ENCODE measurements at regions not wholly inside any gene's neighbourhood (a gene's known extent, or its start where the extent isn't known, plus 50 kb on each side); places are given as distances from the start of the nearest gene placed in this dataset.
A peak's percentile ranks its signal among the peaks of the same experiment; 100 is the strongest.

DNA sequence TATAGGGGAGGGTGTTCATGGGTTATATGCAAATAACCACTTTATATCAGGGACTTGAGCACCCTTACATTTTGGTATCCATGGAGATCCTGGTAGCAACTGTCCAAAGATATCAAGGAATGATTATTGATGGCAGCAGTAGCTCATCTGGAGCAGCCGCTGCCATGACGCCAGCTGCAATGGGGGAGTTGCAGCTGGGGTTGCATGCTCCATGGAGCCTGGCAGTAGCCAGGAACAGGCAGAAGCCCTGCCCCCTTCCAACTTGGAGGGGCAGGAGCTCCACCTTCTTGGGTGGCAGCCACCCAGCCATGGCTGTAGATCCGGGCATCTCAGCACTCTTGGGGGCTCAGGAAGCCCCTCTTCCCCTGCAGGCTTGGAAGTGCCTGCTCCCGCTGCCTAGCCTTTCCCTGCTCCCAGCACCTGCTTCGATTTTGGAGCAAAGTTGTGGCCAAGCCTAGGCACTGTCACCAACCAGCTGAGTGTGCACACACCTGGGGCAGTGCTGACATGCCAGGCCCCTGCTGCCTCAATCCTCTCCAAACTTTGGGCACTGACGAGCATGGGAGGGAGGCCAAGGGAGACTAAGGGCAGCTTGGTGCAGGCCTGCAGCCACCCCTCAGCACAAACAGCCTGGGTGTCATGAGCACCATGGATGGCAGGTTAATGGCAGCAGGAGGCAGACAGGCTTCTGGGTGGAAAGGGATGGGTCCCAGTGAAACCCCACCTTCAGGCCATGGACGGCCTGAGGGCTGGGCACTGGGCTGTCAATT is 235.6 kb upstream of the CSNK1A1L start:
- no peak overlapping the region for H3K4me3 ChIP-seq (ENCODE audit: low read length)
- no peaks in the 10 kb centered on the region for H3K4me1 ChIP-seq (ENCODE audit: control insufficient read depth, insufficient read depth, low read length)
- no peak overlapping the region for H3K9ac ChIP-seq (ENCODE audit: low read depth, low read length)
- H3K4me2 ChIP-seq (ENCODE audit: low read length): no peak overlapping the region
- H3K27me3 ChIP-seq (ENCODE audit: control insufficient read depth, insufficient read depth, low read length): no peaks in the 10 kb centered on the region
- no peaks in the 10 kb centered on the region for H3K9me3 ChIP-seq (replicated peaks; ENCODE audit: low read length)
- H3K36me3 ChIP-seq (ENCODE audit: insufficient read depth, low read length): no peaks in the 10 kb centered on the region

DNA sequence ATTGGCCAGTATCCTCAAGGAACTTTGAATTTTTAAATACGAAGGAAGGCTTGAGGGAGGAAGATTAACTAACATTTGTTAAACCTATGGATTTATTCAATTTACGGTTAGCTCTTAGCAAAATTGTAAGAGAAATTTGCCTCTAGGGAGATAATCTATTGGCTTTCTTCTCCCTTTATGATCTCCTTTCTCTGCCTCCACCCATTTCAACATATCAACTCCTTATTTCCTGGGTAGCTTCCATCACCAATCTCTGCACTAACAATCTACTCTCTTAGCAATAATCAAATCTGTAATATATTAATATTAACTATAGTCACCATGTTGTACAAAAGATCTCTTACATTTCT is 233.9 kb upstream of the CSNK1A1L start:
- Histone ChIP-seq H3K9me3 (replicated peaks; ENCODE audit: low read length) (no peaks in the 10 kb centered on the region), H3K27me3 (ENCODE audit: control insufficient read depth, insufficient read depth, low read length) (no peaks in the 10 kb centered on the region), H3K4me2 (ENCODE audit: low read length) (no peak overlapping the region), H3K36me3 (ENCODE audit: insufficient read depth, low read length) (no peaks in the 10 kb centered on the region), H3K4me3 (ENCODE audit: low read length) (no peak overlapping the region), H3K9ac (ENCODE audit: low read depth, low read length) (no peak overlapping the region), H3K4me1 (ENCODE audit: control insufficient read depth, insufficient read depth, low read length) (no peaks in the 10 kb centered on the region)

DNA sequence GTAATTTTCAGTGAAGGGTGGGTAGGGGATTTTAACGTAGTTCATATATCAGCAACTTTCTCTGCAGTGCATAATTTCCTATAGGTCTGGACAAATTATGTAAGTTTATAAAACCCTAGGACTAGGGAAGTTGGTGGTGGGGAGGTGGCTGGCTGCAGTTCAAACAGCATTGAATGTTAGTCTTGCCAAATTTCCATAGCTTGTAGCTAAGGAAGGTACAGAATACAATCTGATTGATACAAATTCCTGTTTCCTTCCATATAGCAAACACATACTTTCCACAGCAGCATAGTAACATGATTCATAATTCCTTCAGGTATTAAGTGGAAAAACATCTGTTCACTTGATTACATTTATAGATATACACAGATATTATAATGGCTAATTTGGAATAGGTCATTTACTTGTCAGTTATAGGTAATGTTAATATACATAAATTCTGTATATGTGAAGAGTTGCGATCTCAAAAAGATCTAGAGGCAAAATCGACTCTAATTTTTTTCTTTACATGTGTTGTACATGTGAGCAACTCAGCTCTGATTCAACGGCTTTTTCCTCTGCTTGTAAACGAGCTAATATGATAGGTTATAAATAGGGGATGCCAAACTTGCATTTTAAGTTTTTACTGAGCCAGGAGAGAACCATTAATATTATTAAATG is 233.4 kb upstream of the CSNK1A1L start:
- no peak overlapping the region for H3K9ac ChIP-seq (ENCODE audit: low read depth, low read length)
- H3K9me3 ChIP-seq (replicated peaks; ENCODE audit: low read length): no peaks in the 10 kb centered on the region
- no peak overlapping the region for H3K4me2 ChIP-seq (ENCODE audit: low read length)
- no peaks in the 10 kb centered on the region for H3K36me3 ChIP-seq (ENCODE audit: insufficient read depth, low read length)
- H3K27me3 ChIP-seq (ENCODE audit: control insufficient read depth, insufficient read depth, low read length): no peaks in the 10 kb centered on the region
- H3K4me3 ChIP-seq (ENCODE audit: low read length): no peak overlapping the region
- H3K4me1 ChIP-seq (ENCODE audit: control insufficient read depth, insufficient read depth, low read length): no peaks in the 10 kb centered on the region

DNA sequence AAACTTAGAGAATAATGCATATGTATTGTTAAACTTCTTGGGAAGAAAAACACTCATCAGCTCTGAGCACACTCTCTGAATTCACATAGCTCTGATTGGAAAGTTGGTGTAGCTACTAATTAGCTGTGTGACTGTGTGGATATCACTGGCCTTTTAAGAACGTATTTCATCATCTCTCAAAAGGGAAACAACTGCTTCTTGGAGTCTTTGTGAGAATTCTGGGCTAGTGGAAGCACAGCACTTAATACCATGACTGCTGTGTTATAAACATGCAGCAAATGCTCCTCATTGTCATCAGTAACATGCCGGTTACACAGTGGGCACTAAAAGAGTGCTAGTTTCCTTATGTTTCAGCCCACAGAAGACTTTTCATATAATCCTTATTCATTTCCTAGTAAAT is 220.9 kb upstream of the CSNK1A1L start:
- Histone ChIP-seq H3K4me3 (ENCODE audit: low read length) (no peak overlapping the region), H3K4me2 (ENCODE audit: low read length) (no peak overlapping the region), H3K4me1 (ENCODE audit: control insufficient read depth, insufficient read depth, low read length) (no peaks in the 10 kb centered on the region), H3K27me3 (ENCODE audit: control insufficient read depth, insufficient read depth, low read length) (no peaks in the 10 kb centered on the region), H3K9me3 (replicated peaks; ENCODE audit: low read length) (no peaks in the 10 kb centered on the region), H3K36me3 (ENCODE audit: insufficient read depth, low read length) (no peaks in the 10 kb centered on the region), H3K9ac (ENCODE audit: low read depth, low read length) (no peak overlapping the region)

DNA sequence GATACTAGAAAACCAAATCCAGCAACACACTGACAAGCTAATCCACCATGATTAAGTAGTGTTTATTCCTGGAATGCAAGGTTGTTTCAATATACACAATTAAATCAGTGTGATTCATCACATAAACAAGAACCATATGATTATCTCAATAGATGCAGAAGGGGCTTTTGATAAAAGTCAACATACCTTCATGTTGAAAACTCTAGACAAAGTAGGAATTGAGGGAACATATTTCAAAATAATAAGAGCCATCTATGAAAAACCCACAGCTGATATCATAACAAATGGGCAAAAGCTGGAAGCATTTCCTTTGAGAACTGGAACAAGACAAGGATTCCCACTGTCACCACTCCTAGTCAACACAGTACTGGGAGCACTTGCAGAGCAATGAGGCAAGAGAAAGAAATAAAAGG is 213.6 kb upstream of the CSNK1A1L start:
- H3K4me3 ChIP-seq (ENCODE audit: low read length): no peak overlapping the region
- no peak overlapping the region for H3K9ac ChIP-seq (ENCODE audit: low read depth, low read length)
- H3K4me1 ChIP-seq (ENCODE audit: control insufficient read depth, insufficient read depth, low read length): no peaks in the 10 kb centered on the region
- H3K9me3 ChIP-seq (replicated peaks; ENCODE audit: low read length): no peaks in the 10 kb centered on the region
- H3K36me3 ChIP-seq (ENCODE audit: insufficient read depth, low read length): no peaks in the 10 kb centered on the region
- H3K4me2 ChIP-seq (ENCODE audit: low read length): no peak overlapping the region
- H3K27me3 ChIP-seq (ENCODE audit: control insufficient read depth, insufficient read depth, low read length): no peaks in the 10 kb centered on the region

DNA sequence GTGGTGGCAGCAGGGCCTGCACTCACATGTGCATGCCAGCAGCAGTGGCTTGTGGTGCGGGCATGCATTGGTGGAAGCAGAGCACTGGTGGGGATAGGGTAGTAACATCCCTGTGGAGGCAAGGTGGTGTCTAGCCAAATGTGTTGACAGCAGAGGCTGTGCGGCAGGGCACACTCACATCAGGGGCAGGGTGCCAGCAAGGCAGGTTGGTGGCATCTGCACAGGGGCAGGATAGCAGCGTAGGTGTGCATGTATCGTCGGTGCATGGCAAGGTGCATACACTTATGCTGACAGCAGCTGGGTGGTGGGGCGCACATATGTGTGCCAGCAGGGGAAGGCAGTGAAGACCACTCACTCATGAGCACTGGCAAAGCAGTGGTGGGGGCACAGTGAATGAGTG is 211.5 kb upstream of the CSNK1A1L start:
- Histone ChIP-seq H3K9me3 (replicated peaks; ENCODE audit: low read length) (no peaks in the 10 kb centered on the region), H3K4me3 (ENCODE audit: low read length) (no peak overlapping the region), H3K4me2 (ENCODE audit: low read length) (no peak overlapping the region), H3K36me3 (ENCODE audit: insufficient read depth, low read length) (no peaks in the 10 kb centered on the region), H3K4me1 (ENCODE audit: control insufficient read depth, insufficient read depth, low read length) (peaks cover 12% of the 10 kb centered on the region), H3K27me3 (ENCODE audit: control insufficient read depth, insufficient read depth, low read length) (no peaks in the 10 kb centered on the region), H3K9ac (ENCODE audit: low read depth, low read length) (no peak overlapping the region)

DNA sequence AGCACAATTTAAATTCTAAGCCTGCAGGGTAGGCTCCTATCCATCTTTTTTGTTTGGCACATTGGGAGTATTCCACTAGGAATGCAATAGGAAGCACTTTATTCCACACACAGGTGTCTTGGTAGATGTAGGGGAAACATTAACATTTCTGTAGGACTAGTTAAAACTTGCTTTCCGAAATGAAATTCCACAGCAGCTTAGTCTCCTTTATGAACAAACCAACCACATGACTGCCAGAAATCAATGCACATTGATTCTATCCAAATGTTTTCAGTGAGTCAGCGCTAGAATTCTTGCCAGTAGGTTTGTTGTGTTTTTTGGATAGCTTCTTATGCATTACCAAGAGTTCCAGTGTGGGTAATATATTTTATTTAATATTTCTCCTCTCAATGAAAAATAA is 207.9 kb upstream of the CSNK1A1L start:
- H3K36me3 ChIP-seq (ENCODE audit: insufficient read depth, low read length): no peaks in the 10 kb centered on the region
- no peaks in the 10 kb centered on the region for H3K9me3 ChIP-seq (replicated peaks; ENCODE audit: low read length)
- H3K4me1 ChIP-seq (ENCODE audit: control insufficient read depth, insufficient read depth, low read length): peaks cover 20% of the 10 kb centered on the region
- H3K4me2 ChIP-seq (ENCODE audit: low read length): peak overlapping the region; percentile 29
- no peaks in the 10 kb centered on the region for H3K27me3 ChIP-seq (ENCODE audit: control insufficient read depth, insufficient read depth, low read length)
- no peak overlapping the region for H3K9ac ChIP-seq (ENCODE audit: low read depth, low read length)
- H3K4me3 ChIP-seq (ENCODE audit: low read length): no peak overlapping the region

DNA sequence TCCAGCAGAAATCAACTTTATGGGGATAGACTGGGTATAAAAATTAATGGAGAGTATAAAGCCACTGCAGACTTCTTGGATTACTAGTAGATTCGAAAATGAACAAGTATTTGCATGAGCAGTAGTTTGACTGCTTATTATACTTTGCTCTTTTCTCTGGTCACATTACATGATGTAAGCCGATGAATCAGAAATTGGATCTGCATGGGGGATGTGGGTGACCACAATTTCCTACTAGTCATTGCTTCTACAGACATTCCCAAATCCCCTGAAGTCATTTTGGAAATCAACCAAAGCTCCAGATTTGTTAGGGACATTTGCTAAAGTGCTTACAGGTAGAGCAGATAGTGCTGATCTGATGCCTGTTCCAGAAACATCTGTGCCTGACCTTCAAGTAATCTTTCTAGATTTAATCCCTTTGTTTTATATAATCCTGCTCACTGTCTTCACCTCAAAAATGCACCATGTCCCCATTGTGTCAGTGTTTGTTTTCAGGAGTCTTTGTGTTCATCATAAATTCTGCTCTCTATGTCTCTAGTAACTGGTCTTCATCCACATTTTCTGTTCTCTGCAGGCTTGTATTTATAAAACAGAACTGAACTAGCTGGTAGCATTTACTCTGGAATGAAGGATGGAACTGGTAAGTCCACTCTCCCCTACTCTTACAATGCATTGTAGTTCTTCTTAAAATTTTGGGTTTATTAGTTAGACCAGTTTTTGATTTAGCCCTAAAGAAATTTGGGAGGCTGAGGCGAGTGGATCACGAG is 201.5 kb upstream of the CSNK1A1L start:
- no peaks in the 10 kb centered on the region for H3K9me3 ChIP-seq (replicated peaks; ENCODE audit: low read length)
- peak overlapping the region; percentile 54 for H3K4me2 ChIP-seq (ENCODE audit: low read length)
- H3K4me1 ChIP-seq (ENCODE audit: control insufficient read depth, insufficient read depth, low read length): peaks cover 28% of the 10 kb centered on the region
- no peaks in the 10 kb centered on the region for H3K36me3 ChIP-seq (ENCODE audit: insufficient read depth, low read length)
- H3K9ac ChIP-seq (ENCODE audit: low read depth, low read length): peak overlapping the region; percentile 61
- no peak overlapping the region for H3K4me3 ChIP-seq (ENCODE audit: low read length)
- no peaks in the 10 kb centered on the region for H3K27me3 ChIP-seq (ENCODE audit: control insufficient read depth, insufficient read depth, low read length)

DNA sequence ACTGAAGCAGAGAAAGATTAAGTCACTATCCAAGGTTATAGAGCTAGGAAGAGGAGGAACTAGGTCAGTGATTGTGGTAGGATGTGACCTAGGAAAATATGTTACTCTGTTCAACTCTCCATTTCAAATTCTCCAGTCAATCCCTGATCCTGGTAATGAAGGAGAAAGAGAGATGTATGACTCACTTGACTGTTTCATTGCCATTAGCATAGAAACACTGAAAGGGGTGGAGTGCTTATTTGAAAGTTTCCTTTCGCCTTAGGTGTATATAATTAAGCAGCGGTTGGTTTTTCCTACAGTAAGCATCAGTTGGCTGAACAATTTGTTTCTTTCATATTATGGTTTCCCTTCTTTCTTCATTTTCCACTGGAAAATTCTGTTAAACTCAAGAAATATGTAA is 198.1 kb upstream of the CSNK1A1L start:
- H3K9ac ChIP-seq (ENCODE audit: low read depth, low read length): no peak overlapping the region
- H3K4me3 ChIP-seq (ENCODE audit: low read length): no peak overlapping the region
- no peaks in the 10 kb centered on the region for H3K27me3 ChIP-seq (ENCODE audit: control insufficient read depth, insufficient read depth, low read length)
- no peaks in the 10 kb centered on the region for H3K36me3 ChIP-seq (ENCODE audit: insufficient read depth, low read length)
- H3K4me1 ChIP-seq (ENCODE audit: control insufficient read depth, insufficient read depth, low read length): peaks cover 19% of the 10 kb centered on the region
- H3K9me3 ChIP-seq (replicated peaks; ENCODE audit: low read length): no peaks in the 10 kb centered on the region
- H3K4me2 ChIP-seq (ENCODE audit: low read length): no peak overlapping the region

DNA sequence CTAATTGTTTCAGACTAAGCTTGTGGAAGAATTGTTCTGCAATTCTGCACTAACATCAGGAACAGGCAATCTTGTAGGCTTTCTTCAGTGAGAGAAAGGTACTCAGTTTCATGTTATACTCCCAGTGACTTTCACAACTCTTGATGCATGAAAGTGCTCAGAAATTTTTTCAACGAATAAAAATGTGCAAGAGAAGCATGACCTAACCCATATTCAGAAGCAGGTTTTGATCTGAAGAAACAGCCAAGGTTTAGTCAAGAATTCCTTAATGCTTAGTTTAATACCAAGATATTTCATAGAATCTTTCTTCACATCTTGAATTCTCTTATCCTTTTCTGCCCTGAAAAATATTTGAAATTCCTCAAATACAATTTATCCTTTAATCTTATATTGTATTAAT is 197.2 kb upstream of the CSNK1A1L start:
- no peaks in the 10 kb centered on the region for H3K36me3 ChIP-seq (ENCODE audit: insufficient read depth, low read length)
- no peak overlapping the region for H3K4me3 ChIP-seq (ENCODE audit: low read length)
- H3K4me1 ChIP-seq (ENCODE audit: control insufficient read depth, insufficient read depth, low read length): peaks cover 18% of the 10 kb centered on the region
- no peaks in the 10 kb centered on the region for H3K9me3 ChIP-seq (replicated peaks; ENCODE audit: low read length)
- H3K9ac ChIP-seq (ENCODE audit: low read depth, low read length): no peak overlapping the region
- no peaks in the 10 kb centered on the region for H3K27me3 ChIP-seq (ENCODE audit: control insufficient read depth, insufficient read depth, low read length)
- no peak overlapping the region for H3K4me2 ChIP-seq (ENCODE audit: low read length)

DNA sequence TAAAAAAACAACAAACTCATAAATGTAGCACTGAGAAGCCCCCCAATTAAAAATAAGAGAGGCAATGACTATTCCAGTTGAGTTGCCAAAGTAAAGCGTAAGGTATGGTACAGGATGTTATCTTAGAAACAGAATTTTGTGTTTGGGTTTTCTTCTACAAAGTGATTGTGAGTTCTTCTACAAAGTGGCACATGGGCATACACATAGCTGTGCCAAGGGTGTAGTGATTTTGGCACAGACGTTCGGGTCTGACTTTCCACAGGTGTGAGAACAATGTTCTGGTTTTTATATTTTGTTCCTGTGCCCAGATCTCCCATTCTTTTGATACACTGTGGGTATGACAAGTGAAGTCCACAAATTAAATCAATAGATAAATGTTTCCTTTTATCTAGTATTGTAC is 190.1 kb upstream of the CSNK1A1L start:
- H3K9ac ChIP-seq (ENCODE audit: low read depth, low read length): peak overlapping the region; percentile 19
- H3K4me2 ChIP-seq (ENCODE audit: low read length): peak overlapping the region; percentile 30
- H3K36me3 ChIP-seq (ENCODE audit: insufficient read depth, low read length): no peaks in the 10 kb centered on the region
- no peak overlapping the region for H3K4me3 ChIP-seq (ENCODE audit: low read length)
- H3K9me3 ChIP-seq (replicated peaks; ENCODE audit: low read length): no peaks in the 10 kb centered on the region
- H3K4me1 ChIP-seq (ENCODE audit: control insufficient read depth, insufficient read depth, low read length): peaks cover 34% of the 10 kb centered on the region
- no peaks in the 10 kb centered on the region for H3K27me3 ChIP-seq (ENCODE audit: control insufficient read depth, insufficient read depth, low read length)
